Body of pancreas (tissue), 4 donors: ENCODE measurements at regions not wholly inside any gene's neighbourhood (a gene's known extent, or its start where the extent isn't known, plus 50 kb on each side); places are given as distances from the start of the nearest gene placed in this dataset.

Experiments used
- ATAC-seq: fragments of 150-250 bp; one replicate; pipeline ENCODE4 v1.9.1; 2016
- DNase-seq, 4 donors: peaks; one replicate each; pipeline ENCODE4 v3.0.0-alpha.2; 2019
- H3K27ac ChIP-seq, 4 donors: fragments of 200-600 bp; sonication (generic); 1 replicate in 3 of 4; 2 replicates in 1 of 4; pipeline versions ENCODE4 v1.5.1 to v1.6.1; 2016 to 2019; ENCODE audit warnings: mild to moderate bottlenecking in 1 of 4, mixed read lengths in 1 of 4, moderate library complexity in 1 of 4
- H3K27me3 ChIP-seq, 2 donors: fragments of 200-600 bp; sonication (generic); one replicate each; pipeline ENCODE4 v1.6.0; 2016; ENCODE audit warnings: mild to moderate bottlenecking in 1 of 2
- H3K36me3 ChIP-seq, 2 donors: fragments of 200-600 bp; sonication (generic); replicated peaks in 1 of 2; 2 replicates each; pipeline ENCODE4 v1.5.1; 2016; ENCODE audit warnings: low read depth in 2 of 2; ENCODE audit not compliant: insufficient read depth in 1 of 2
- H3K4me1 ChIP-seq: fragments of 200-600 bp; sonication (generic); one replicate; pipeline ENCODE4 v1.6.0; 2016
- H3K4me3 ChIP-seq, 2 donors: fragments of 200-600 bp; sonication (generic); 1 replicate in 1 of 2; 2 replicates in 1 of 2; pipeline ENCODE4 v1.5.1; 2016 to 2019
- H3K9me3 ChIP-seq, 3 donors: fragments of 200-600 bp; sonication (generic); 1 replicate in 2 of 3; 2 replicates in 1 of 3; pipeline ENCODE4 v1.5.1; 2016
- POLR2A ChIP-seq, 3 donors: fragments of 450-650 bp; IDR thresholded peaks; one replicate each; pipeline ENCODE4 v1.6.1; 2016; ENCODE audit warnings: antibody characterized with exemption in 3 of 3, mild to moderate bottlenecking in 2 of 3
- WGBS, 2 donors: methylation state at CpG; one replicate each; pipeline ENCODE4 v1.1.5; 2017; 5-methylcytosine and 5-hydroxymethylcytosine counted together
- intact Hi-C: fragments of 100-400 bp; cut with DNase I; formaldehyde crosslinking; loops from one replicate; pipeline ENCODE4 v1.15.1; 2023
- TF ChIP-seq, protein P1 (sequence below), 7 experiments: fragments of 450-650 bp in 4 of 7; fragments of 200-600 bp in 3 of 7; sonication (generic) in 3 of 7; IDR thresholded peaks; one replicate each; pipeline ENCODE4 v1.5.1; 2016 to 2019; ENCODE audit warnings: antibody characterized with exemption in 7 of 7

DNA sequence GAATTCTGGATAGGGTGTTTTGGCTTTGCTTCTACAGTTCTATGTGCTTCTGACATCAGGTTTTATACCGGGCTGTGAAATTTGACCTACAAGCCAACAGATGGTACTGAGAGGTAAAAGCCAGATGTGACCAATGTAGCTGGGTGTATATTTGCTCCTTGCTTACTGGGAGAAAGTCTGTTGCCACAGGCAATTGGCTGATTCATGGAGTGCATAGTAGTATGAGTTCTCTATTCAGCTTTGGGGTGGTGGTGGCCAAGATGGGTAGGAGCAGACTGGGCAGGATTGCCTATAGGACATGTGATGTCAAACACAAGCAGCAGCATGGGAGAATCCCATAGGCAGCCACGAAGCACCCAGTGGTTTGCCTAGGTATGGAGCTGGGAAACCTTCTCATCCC, 1827.0 kb downstream of the C4orf33 start:
- H3K27ac ChIP-seq: no peak overlapping the region
- no peak for ATAC-seq
- no peaks in the 10 kb centered on the region for H3K4me1 ChIP-seq
- no peak for DNase-seq
- intact Hi-C loops: no loop called here
- no peak overlapping the region for H3K4me3 ChIP-seq
- peaks cover 0 to 11% (median 0%) of the 10 kb centered on the region in 3 donors for H3K9me3 ChIP-seq
- 77 to 94% methylated on average over 1 to 2 of the region's 2 CpGs for WGBS, 2 donors
- no peaks in the 10 kb centered on the region for H3K36me3 ChIP-seq
- H3K27me3 ChIP-seq: no peaks in the 10 kb centered on the region
- no peak for TF ChIP-seq POLR2A (IDR thresholded peaks at IDR 0.05)
- TF ChIP-seq, protein P1, sequence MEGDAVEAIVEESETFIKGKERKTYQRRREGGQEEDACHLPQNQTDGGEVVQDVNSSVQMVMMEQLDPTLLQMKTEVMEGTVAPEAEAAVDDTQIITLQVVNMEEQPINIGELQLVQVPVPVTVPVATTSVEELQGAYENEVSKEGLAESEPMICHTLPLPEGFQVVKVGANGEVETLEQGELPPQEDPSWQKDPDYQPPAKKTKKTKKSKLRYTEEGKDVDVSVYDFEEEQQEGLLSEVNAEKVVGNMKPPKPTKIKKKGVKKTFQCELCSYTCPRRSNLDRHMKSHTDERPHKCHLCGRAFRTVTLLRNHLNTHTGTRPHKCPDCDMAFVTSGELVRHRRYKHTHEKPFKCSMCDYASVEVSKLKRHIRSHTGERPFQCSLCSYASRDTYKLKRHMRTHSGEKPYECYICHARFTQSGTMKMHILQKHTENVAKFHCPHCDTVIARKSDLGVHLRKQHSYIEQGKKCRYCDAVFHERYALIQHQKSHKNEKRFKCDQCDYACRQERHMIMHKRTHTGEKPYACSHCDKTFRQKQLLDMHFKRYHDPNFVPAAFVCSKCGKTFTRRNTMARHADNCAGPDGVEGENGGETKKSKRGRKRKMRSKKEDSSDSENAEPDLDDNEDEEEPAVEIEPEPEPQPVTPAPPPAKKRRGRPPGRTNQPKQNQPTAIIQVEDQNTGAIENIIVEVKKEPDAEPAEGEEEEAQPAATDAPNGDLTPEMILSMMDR (IDR thresholded peaks at IDR 0.05): no peak

DNA sequence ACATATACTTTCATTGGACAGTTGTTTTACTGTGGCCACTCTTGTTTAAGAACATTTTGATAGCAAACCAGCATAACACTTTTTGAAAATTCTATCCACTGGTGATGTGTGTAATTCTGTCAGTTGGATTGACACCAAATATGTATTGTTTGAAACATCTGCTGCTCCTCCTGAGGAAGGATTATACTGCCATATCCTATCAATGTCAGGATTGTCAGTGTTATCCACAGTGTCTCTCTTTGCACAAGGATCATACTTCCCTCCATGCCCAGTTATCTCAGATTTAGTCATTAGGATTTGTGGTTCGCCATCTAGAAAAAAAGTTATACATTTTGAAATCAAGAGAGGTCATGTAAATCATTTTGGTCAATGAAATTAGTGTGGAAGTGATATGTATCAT, 1859.6 kb downstream of the C4orf33 start:
- H3K27ac ChIP-seq: no peak overlapping the region
- ATAC-seq (no peak), DNase-seq (no peak)
- TF ChIP-seq POLR2A (IDR thresholded peaks at IDR 0.05): no peak
- TF ChIP-seq, protein P1 (IDR thresholded peaks at IDR 0.05): no peak
- H3K9me3 ChIP-seq: no peaks in the 10 kb centered on the region
- no peak overlapping the region for H3K4me3 ChIP-seq
- intact Hi-C loops: no loop called here
- H3K36me3 ChIP-seq: no peaks in the 10 kb centered on the region
- H3K27me3 ChIP-seq: no peaks in the 10 kb centered on the region
- 76 to 85% methylated on average over 1 of the region's 1 CpG for WGBS, 2 donors
- H3K4me1 ChIP-seq: no peaks in the 10 kb centered on the region

- intact Hi-C loops: no loop called here
- DNase-seq: no peak
- Histone ChIP-seq H3K27ac (no peak overlapping the region), H3K4me3 (no peak overlapping the region), H3K4me1 (no peaks in the 10 kb centered on the region), H3K27me3 (no peaks in the 10 kb centered on the region), H3K36me3 (no peaks in the 10 kb centered on the region), H3K9me3 (no peaks in the 10 kb centered on the region)
- WGBS, 2 donors: 62 to 77% methylated on average over 4 of the region's 4 CpGs
- TF ChIP-seq, protein P1 (IDR thresholded peaks at IDR 0.05): no peak
- no peak for TF ChIP-seq POLR2A (IDR thresholded peaks at IDR 0.05)
- no peak for ATAC-seq
Measured at GRCh38 chr4:130985371-130985770, 1889.4 kb downstream of the C4orf33 start.

- ATAC-seq (no peak), DNase-seq (no peak)
- no peaks in the 10 kb centered on the region for H3K9me3 ChIP-seq
- no peaks in the 10 kb centered on the region for H3K27me3 ChIP-seq
- H3K4me1 ChIP-seq: no peaks in the 10 kb centered on the region
- no peak overlapping the region for H3K4me3 ChIP-seq
- WGBS, 2 donors: 71 to 77% methylated on average over 2 of the region's 2 CpGs
- no peak overlapping the region for H3K27ac ChIP-seq
- TF ChIP-seq, protein P1 (IDR thresholded peaks at IDR 0.05): no peak
- TF ChIP-seq POLR2A (IDR thresholded peaks at IDR 0.05): no peak
- intact Hi-C loops: no loop called here
- H3K36me3 ChIP-seq: no peaks in the 10 kb centered on the region
Measured at GRCh38 chr4:130995988-130996387, 1900.0 kb downstream of the C4orf33 start.

- Histone ChIP-seq H3K4me1 (no peaks in the 10 kb centered on the region), H3K36me3 (no peaks in the 10 kb centered on the region), H3K27me3 (no peaks in the 10 kb centered on the region), H3K4me3 (no peak overlapping the region), H3K27ac (no peak overlapping the region), H3K9me3 (no peaks in the 10 kb centered on the region)
- DNase-seq (no peak), ATAC-seq (no peak)
- intact Hi-C loops: no loop called here
- TF ChIP-seq, protein P1 (IDR thresholded peaks at IDR 0.05): no peak
- no peak for TF ChIP-seq POLR2A (IDR thresholded peaks at IDR 0.05)
Measured at GRCh38 chr4:131001371-131001770, 1905.4 kb downstream of the C4orf33 start.
